ENCODE measurements at regions not wholly inside any gene's neighbourhood (a gene's known extent, or its start where the extent isn't known, plus 50 kb on each side); places are given as distances from the start of the nearest gene placed in this dataset.

DNA sequence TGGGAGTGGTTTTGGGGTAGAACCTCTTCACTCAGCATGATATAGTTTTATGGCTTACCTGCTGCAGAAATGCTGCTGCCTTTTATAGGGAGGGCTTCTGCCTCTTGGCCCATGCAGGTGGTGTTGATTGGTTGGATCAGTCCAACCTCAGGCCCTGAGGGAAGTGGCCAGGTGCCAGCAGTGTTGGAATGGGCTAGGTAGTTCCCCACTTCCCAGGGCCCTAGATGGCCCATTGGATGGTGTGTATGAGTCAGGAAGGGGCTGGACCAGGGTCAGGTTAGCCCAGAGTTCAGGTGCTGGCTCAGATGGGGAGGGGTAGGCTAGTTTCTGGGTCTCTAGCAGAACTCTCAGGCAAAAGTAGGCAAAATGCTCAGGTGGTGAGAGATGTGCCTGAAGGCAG lies 455.5 kb downstream of the CCSER2 start:
- TF ChIP-seq POLR2A (IDR thresholded peaks at IDR 0.05; ENCODE audit: low read depth) (no peak), EP300 (IDR thresholded peaks at IDR 0.05) (no peak)
- TF ChIP-seq, protein P1, sequence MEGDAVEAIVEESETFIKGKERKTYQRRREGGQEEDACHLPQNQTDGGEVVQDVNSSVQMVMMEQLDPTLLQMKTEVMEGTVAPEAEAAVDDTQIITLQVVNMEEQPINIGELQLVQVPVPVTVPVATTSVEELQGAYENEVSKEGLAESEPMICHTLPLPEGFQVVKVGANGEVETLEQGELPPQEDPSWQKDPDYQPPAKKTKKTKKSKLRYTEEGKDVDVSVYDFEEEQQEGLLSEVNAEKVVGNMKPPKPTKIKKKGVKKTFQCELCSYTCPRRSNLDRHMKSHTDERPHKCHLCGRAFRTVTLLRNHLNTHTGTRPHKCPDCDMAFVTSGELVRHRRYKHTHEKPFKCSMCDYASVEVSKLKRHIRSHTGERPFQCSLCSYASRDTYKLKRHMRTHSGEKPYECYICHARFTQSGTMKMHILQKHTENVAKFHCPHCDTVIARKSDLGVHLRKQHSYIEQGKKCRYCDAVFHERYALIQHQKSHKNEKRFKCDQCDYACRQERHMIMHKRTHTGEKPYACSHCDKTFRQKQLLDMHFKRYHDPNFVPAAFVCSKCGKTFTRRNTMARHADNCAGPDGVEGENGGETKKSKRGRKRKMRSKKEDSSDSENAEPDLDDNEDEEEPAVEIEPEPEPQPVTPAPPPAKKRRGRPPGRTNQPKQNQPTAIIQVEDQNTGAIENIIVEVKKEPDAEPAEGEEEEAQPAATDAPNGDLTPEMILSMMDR (IDR thresholded peaks at IDR 0.05): no peak
